HEK293 (cell line): ENCODE measurements at regions not wholly inside any gene's neighbourhood (a gene's known extent, or its start where the extent isn't known, plus 50 kb on each side); places are given as distances from the start of the nearest gene placed in this dataset.

Source experiments
- CTCF ChIA-PET: fragments of 350-600 bp; formaldehyde crosslinking; extraction: SDS; loops from one replicate; lab custom pipeline; 2021; ENCODE audit warnings: antibody characterized with exemption; lab: Yijun Ruan, JAX
- POLR2A ChIA-PET: fragments of 300-600 bp; formaldehyde crosslinking; extraction: SDS; loops from one replicate; lab custom pipeline; 2020; ENCODE audit warnings: antibody characterized with exemption, inconsistent platforms; lab: Yijun Ruan, JAX
- H3K27ac ChIP-seq: fragments of 200-500 bp; sonication (Bioruptor generic); 2 replicates; pipeline ENCODE4 v1.5.1; 2014; ENCODE audit warnings: low read depth, low read length, control low read depth, inconsistent platforms; ENCODE audit errors: extremely low read depth
- H3K36me3 ChIP-seq, 2 experiments: fragments of 200-500 bp in 1 of 2; sonication (Bioruptor generic) in 1 of 2; 1 replicate in 1 of 2; 2 replicates in 1 of 2; pipeline ENCODE4 v1.5.1; 2014 to 2017; ENCODE audit warnings: inconsistent platforms in 2 of 2, low read length in 2 of 2; ENCODE audit not compliant: control insufficient read depth in 2 of 2, insufficient read depth in 1 of 2
- H3K4me1 ChIP-seq: fragments of 200-500 bp; sonication (Bioruptor generic); 2 replicates; pipeline ENCODE4 v1.5.1; 2014; ENCODE audit warnings: mild to moderate bottlenecking, low read length, inconsistent platforms; ENCODE audit not compliant: control insufficient read depth, insufficient read depth
- H3K4me3 ChIP-seq: 2 replicates; pipeline ENCODE4 v1.5.1; 2011; ENCODE audit warnings: low read depth, mild to moderate bottlenecking, control low read depth, low read length, moderate library complexity
- H3K9me3 ChIP-seq: fragments of 200-500 bp; sonication (Bioruptor generic); 2 replicates; pipeline ENCODE4 v1.5.1; 2014; ENCODE audit warnings: low read depth, low read length, inconsistent platforms; ENCODE audit not compliant: control insufficient read depth, insufficient read depth
- CTCF ChIP-seq: fragments of 450-650 bp; formaldehyde crosslinking; IDR thresholded peaks from 2 replicates; pipeline ENCODE4 v1.5.1; 2016; ENCODE audit warnings: missing biosample characterization, missing genetic modification characterization
- MEIS1 ChIP-seq: sonication (generic); formaldehyde crosslinking; IDR thresholded peaks from 2 replicates; pipeline ENCODE4 v1.8.1; 2022; ENCODE audit warnings: missing genetic modification reagents, mild to moderate bottlenecking, borderline replicate concordance
- PRDM6 ChIP-seq: fragments of 450-650 bp; formaldehyde crosslinking; IDR thresholded peaks from 2 replicates; pipeline ENCODE4 v1.5.1; 2017; ENCODE audit warnings: missing biosample characterization, missing genetic modification characterization
- ZBTB26 ChIP-seq: fragments of 450-650 bp; formaldehyde crosslinking; optimal IDR thresholded peaks from 2 replicates; pipeline ENCODE3; 2016; ENCODE audit warnings: missing biosample characterization, mild to moderate bottlenecking, missing genetic modification characterization
- ZNF133 ChIP-seq: fragments of 450-650 bp; formaldehyde crosslinking; IDR thresholded peaks from 2 replicates; pipeline ENCODE4 v1.5.1; 2016; ENCODE audit warnings: missing biosample characterization, missing genetic modification characterization
- ZNF140 ChIP-seq: fragments of 450-650 bp; formaldehyde crosslinking; IDR thresholded peaks from 2 replicates; pipeline ENCODE4 v1.5.1; 2016; ENCODE audit warnings: missing biosample characterization, missing genetic modification characterization
- ZNF18 ChIP-seq: fragments of 450-650 bp; formaldehyde crosslinking; IDR thresholded peaks from 2 replicates; pipeline ENCODE4 v1.5.1; 2016; ENCODE audit warnings: missing biosample characterization, missing genetic modification characterization
- ZNF211 ChIP-seq: fragments of 450-650 bp; formaldehyde crosslinking; IDR thresholded peaks from 2 replicates; pipeline ENCODE4 v1.5.1; 2016; ENCODE audit warnings: low read depth, missing biosample characterization, missing genetic modification characterization
- ZNF23 ChIP-seq: fragments of 450-650 bp; formaldehyde crosslinking; IDR thresholded peaks from 2 replicates; pipeline ENCODE4 v1.5.1; 2016; ENCODE audit warnings: missing biosample characterization, missing genetic modification characterization, borderline replicate concordance
- ZNF398 ChIP-seq: fragments of 450-650 bp; formaldehyde crosslinking; IDR thresholded peaks from 2 replicates; pipeline ENCODE4 v1.5.1; 2017; ENCODE audit warnings: missing biosample characterization, missing genetic modification characterization
- ZNF473 ChIP-seq: fragments of 450-650 bp; formaldehyde crosslinking; IDR thresholded peaks from 2 replicates; pipeline ENCODE4 v1.5.1; 2017; ENCODE audit warnings: missing biosample characterization, missing genetic modification characterization
- ZNF518A ChIP-seq: fragments of 450-650 bp; formaldehyde crosslinking; conservative IDR thresholded peaks from 2 replicates; pipeline ENCODE4 v1.5.1; 2016; ENCODE audit warnings: low read depth, missing biosample characterization, missing genetic modification characterization
- ZNF707 ChIP-seq: fragments of 450-650 bp; formaldehyde crosslinking; IDR thresholded peaks from 2 replicates; pipeline ENCODE4 v1.5.1; 2016; ENCODE audit warnings: missing biosample characterization, missing genetic modification characterization
- ZNF747 ChIP-seq: fragments of 450-650 bp; formaldehyde crosslinking; IDR thresholded peaks from 2 replicates; pipeline ENCODE4 v1.5.1; 2016; ENCODE audit warnings: missing biosample characterization, missing genetic modification characterization

GRCh38 chr12:46465307-46465706, 92.7 kb upstream of the SLC38A2 start (continued):
- TF ChIP-seq ZNF23 (tag by site-specific recombination) = no peak
- TF ChIP-seq ZNF473 (tag by site-specific recombination) = no peak
- no peak for TF ChIP-seq ZBTB26

GRCh38 chr12:46464863-46465262, 92.3 kb upstream of the SLC38A2 start:
- CTCF ChIA-PET = no interaction called here
- POLR2A ChIA-PET = no interaction called here
- H3K9me3 ChIP-seq = no peaks in the 10 kb centered on the region

GRCh38 chr12:46462641-46463355, 90.2 kb upstream of the SLC38A2 start:
- H3K4me1 ChIP-seq = peaks cover 10% of the 10 kb centered on the region; the same call in 1 of the 2 replicates
- H3K9me3 ChIP-seq = no peaks in the 10 kb centered on the region
- H3K27ac ChIP-seq = no peak overlapping the region
- H3K4me3 ChIP-seq = no peak overlapping the region
- POLR2A ChIA-PET = no interaction called here
- CTCF ChIA-PET = no interaction called here
- no peaks in the 10 kb centered on the region for H3K36me3 ChIP-seq
- peak; percentile 46; the same call in 1 of the 2 replicates for TF ChIP-seq PRDM6
- TF ChIP-seq MEIS1 (CRISPR knock-in tag) = no peak
- no peak for TF ChIP-seq ZNF18 (tag by site-specific recombination)
- no peak for TF ChIP-seq ZNF398 (tag by site-specific recombination)
- no peak for TF ChIP-seq ZNF133 (tag by site-specific recombination)
- no peak for TF ChIP-seq CTCF (tag by site-specific recombination)
- no peak for TF ChIP-seq ZNF211

More at GRCh38 chr12:46464863-46465262, 92.3 kb upstream of the SLC38A2 start:
- H3K27ac ChIP-seq = no peak overlapping the region
- peaks cover 10% of the 10 kb centered on the region; the same call in 1 of the 2 replicates for H3K4me1 ChIP-seq
- no peak for TF ChIP-seq ZNF518A
- no peak for TF ChIP-seq ZNF747
- no peak for TF ChIP-seq ZNF140 (tag by site-specific recombination)
- TF ChIP-seq ZNF707 (tag by site-specific recombination) = peak; percentile 74
- TF ChIP-seq ZNF211 = no peak
- H3K4me3 ChIP-seq = no peak overlapping the region
- H3K36me3 ChIP-seq = no peaks in the 10 kb centered on the region
